Activated CD8-positive, alpha-beta memory T cell treated with anti-CD3 and anti-CD28 coated beads, Interleukin-2, amount 50 U/mL, for 24 hours (primary cell): ENCODE measurements at regions not wholly inside any gene's neighbourhood (a gene's known extent, or its start where the extent isn't known, plus 50 kb on each side); places are given as distances from the start of the nearest gene placed in this dataset.

Experiments used
- DNase-seq: peaks from one replicate; pipeline ENCODE4 v3.0.0-alpha.2; 2020; ENCODE audit errors: extremely low read depth

DNA sequence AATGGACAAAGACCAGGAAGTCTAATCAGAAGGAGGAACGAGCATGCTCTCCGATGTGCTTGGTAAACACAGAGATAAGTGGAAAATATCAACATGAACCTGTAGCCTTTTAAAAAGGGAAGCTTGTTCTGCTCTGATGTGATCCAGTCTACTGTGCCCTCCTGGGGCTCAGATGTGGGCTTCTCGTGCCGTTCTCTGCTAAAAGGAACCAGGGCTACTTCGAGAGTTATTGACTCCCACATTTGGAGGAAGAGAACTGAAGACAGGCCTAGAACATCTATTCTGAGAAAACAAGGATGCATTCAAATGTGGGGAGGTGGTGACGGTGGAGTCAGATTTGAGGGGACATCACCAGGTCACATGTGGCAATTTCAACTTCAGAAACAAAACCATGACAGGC is 325.4 kb downstream of the GLRX3 start:
- DNase-seq, result no peak

DNA sequence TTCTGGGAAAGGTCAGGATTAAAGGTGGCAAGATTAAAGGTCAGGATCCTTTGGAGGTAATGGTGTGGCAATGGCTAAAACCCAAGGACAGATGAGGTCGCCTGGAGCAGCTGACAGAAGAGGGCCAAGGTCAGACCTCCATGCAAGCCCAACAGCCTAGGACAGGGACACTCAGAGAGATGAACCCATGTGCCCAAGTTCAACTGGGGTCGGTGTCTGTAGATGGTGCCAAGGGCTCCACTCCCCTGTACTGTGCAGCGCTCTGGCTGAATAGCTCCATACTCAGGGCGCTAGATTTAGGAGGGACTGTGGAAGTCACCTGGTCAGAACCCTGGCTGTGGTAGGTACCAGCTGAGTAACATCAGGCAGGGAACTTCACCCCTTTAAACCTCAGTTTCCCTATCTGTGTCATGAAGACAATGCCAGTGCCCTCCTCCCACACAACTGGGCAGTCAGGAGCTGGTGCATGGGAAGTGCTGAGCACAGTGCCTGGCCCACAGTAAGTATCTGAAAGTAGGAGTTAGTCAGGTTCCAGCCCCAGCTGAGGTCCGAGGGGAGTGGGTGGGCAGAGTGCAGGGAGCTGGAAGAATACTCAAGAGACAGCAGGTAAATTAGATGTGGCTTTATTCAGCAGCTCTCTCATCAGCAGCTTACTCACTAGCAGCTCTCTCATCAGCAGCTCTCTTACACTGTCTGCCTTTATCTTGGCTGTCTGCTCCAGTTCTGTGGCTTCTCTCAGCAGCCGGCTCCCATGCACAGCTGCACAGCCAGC is 327.1 kb downstream of the GLRX3 start:
- no peak for DNase-seq

DNA sequence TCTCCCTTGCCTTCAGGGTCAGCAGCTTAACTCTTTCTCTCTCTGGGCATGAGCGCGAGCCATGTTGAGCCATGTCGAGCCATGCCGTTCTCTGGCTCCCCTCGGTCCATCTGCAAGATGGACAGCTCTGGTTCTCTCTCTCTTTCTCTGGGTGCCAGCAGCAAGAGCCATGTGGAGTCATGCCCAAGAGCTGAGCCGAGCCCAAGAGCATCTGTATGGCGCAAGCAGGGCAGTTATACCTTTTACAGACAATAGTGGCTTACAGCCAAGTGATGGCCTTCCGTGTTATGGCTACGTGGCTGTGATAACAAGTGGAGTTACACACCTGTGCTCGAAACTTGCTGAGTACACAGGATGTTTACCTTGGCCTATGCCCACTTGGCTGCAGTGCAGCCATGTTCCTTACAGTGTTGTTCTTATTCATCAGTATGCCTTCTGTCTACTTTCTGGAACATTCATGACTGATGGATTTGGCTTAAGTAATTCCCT is 327.7 kb downstream of the GLRX3 start:
- DNase-seq, result no peak

DNA sequence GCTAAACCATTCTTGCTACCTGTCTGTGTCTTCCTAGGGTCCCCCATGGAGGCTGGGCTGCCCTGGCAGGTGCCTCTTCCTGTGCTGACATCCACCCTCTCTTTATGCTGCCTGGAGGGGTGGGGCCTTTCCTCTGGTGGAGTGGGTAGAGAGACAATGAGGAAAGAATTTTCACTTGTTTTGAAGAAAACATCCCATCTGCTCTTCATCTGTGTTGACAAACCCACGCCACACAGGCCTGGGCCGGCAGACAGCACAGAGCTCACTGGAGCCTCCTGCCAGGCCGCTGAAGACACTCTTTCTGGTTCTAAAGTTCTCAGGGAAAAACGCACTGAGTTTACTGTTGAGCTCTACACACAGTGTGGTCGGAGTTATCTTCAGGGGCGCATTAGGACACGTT is 328.2 kb downstream of the GLRX3 start:
- no peak for DNase-seq

DNA sequence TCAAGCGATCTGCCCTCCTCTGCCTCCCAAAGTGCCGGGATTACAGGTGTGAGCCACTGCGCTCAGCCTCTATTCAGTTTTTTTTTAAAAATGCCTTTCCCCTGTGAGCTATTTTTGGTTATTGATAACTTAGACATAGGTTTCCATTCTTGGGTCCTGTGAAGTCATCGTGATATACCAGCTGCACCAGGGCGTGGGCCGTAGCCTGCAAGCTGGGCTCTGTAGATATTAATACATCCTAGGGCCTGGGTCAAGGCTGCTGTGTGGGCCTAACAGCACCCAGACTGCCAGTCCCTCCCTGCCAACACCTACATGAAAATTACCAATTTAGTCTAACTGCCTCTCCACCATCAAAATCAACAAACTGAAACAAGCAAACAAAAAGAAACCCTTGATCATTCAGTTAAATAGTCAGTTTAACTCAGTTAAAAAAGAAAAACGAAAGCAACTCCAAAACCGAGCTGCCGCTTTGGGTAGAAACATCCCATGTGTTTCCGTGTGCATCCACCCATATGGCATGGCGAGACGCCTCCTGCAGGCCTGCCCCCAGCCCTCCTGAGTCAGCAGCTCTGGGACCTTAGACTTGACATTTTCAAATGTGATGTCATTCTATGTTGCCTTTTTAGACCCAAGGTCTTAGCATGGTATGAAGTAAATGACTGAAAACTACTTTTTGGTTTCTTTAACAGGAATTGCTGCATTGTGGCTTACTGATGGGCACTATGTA is 330.2 kb downstream of the GLRX3 start:
- no peak for DNase-seq

DNA sequence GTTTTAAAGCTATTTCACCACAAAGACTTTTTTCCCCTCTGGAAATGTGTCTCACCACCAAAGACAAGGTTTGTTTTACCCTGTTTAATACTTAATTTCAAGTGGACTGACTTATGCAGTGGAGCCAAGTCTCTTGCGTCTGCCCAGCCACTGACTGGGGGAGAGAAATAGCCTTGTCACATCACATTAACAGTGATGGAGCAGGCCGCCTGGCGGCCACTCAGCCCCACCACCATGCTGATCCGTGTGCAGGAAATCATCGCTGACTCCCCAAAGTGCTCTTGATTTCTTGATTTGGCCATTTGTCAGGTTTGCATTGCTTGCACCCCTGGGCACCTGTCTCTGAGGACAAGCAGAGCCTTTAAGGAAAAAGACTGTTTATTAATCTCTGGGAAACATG is 334.1 kb downstream of the GLRX3 start:
- DNase-seq, result no peak

DNA sequence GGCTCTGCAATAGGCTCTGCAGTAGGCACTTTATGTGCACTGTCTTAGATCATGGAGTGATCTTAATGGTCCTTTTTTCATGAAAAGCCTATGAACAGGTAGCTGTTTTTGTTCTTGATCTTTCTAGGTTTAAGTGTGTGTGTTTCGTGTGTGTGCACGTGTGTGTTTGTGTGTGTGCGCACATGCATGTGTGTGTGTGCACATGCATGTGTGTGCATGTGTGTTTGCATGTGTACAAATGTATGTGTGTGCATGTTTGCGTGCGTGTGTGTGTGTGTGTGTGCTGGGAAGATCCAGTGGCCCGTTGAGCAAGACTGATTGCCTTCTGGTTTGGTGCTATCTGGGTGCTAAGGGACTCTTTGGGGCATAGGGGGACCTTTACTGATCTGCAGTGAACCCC is 334.8 kb downstream of the GLRX3 start:
- no peak for DNase-seq

DNA sequence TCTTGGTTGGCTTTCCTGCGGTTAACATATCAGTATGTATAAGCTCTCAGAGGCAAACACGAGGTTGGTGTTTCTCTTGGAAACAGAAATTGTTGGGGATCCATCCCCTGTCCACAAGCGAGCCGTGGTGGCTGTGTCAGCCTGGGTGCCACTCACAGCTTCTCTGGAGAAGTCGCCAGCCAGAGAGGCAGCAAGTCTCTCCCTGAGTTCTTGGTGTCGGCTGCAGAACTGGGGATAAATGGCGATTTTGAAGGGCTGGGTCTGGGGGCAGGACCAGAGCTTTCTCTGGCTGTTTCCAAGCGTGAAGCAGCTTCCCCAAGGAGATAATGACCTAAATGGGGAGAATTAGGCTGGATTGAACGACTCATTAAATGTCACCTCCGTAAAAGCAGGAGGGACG is 335.3 kb downstream of the GLRX3 start:
- DNase-seq, result no peak

DNA sequence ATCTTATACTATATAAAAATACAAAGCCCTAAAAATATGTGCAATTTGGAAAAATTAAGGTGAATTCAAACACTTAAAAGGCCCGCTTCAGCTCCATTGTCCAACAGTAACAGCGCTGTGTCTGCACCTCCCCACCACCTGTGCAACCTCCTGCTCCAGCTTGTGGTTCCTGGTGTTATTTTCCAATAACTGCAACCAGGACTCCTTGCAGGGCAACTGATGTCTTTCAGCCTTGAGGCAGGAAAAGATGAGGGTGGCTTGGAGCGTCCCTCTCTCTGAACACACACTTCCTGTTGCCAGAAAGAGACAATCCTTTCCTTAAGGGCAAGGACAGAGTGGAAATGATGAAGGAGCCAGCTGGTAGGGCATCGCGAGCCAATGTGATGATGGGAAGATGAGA is 336.0 kb downstream of the GLRX3 start:
- DNase-seq, result no peak

DNA sequence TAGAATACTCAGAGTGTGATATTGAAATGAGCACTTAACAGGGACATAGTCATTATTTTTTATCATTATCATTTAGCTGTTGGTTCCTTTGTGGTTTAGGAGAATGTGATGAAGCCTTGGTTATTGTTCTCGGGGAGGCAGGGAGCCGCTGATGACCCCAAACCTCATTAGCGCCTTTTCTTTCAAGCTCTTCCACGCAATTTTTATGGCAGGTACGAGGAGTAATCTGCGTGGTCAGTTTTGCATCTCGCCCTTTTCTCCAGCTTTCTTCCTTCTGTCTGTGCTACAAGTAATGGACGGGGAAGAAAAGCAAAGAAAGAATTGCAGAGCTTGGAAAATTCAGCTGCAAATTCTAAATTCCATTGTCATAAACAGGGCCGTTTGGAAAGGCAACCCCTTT is 338.4 kb downstream of the GLRX3 start:
- no peak for DNase-seq

DNA sequence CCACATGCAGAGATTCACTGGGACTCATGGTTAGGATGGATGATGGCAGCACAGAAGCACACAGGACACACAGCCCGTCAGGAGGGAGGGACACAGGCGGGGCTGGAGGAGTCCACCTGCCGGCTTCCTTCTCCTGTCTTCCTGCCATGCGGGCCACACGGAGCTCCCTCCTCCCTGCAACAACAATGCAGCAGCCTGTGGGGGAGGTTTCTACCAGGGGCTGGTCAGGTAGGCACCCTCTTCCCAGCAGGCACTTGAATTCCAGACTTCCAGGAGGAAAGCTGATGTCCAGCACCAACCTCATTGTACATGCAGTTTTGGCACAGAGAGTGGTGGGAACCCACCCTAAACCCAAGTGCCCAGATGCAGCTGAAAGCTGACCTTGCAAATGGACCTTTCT is 341.2 kb downstream of the GLRX3 start:
- DNase-seq, result no peak

DNA sequence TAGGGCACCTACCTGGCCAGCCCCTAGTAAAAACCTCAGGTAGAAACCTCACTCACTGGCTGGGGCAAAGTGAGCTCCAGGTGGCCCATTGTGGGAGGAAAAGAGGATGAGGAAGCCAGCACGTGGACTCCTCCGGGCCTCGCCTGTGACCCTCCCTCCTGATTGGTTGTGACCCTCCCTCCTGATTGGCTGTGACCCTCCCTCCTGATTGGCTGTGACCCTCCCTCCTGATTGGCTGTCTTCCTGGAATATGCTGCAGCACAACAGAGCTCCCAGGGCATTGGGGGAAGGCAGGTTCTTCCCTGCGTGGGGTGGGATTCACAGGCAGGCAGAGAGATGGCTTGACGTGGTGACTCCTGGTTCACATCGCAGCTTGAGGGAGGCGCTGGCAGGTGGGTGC is 343.0 kb downstream of the GLRX3 start:
- no peak for DNase-seq

DNA sequence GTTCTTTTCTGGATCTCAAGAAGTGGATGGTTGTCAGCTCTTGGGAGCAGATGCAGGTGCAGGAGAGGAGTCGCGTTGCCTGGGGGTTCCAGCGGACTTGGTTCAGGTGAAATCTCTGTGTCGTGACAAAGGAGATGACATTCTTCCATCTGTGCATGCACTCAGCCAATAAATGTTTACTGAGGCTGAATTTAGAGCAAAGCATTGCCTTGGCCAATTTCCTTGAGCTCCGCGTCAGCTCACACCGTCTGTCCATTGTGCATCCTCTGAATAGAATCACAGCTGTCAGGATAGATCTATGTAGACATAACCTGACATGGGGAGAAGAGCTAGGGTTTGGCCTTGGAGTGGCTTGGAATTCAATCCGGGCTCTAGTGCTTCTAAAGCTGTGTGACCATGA is 343.7 kb downstream of the GLRX3 start:
- DNase-seq, result no peak

DNA sequence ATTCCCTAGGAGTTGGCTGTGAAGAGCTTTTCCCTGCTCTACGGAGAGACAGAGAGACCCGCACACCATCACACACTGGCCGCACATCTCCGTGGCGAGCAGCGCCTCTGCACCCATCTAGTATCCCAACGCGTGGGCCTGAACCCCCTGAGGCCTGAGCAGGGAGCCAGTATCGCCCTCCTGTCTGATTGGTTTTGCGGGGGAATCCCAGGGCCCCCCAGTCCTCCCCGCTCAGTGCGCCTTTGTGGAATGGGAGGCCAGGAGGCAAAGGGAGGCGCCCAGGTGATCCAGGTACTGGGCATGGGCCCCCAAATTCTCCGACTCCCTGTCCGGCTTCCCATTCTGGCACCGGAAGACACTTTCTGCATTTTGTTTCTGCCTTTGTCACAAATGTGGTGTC is 344.3 kb downstream of the GLRX3 start:
- no peak for DNase-seq

DNA sequence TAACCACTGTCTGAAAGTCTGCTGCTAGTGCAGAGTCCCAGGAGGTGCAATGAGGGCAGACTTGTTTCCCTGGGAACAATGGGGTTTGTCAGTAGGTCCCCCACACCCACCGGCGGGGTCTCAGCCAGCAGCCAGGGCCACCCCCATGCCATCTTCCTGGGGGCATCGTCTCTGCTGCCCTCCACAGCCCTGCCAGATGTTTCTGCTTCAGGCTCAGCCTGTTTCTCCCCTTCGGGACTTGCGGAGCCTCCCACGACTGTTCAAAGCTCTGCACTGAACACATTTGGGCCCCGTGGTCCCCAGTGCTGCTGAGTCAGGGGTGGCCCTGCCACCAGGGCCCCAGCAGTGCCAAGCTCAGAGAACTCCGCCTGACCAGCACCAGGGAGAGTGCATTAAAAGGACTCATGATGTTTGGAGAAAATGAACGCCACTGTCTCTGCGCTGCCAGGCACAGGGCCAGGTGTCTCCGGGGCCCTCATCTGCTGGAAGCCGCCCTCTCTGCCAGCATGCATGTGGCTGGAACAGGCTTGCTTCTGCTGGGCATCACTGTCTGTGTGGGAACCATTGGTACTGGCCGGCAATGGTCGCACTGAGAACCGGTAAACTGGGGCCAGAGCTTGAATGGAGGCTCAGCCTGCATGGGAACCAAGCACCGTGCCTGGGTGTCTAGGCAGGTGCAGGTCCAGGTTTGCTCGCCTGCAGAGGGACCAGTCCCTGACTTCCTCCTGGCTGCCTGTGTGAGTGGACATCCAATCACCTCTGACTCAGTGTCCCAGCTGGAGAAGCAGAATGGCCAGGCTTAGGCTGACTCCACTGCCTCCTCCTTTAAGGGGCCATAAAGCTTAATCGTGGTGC is 345.1 kb downstream of the GLRX3 start:
- no peak for DNase-seq

DNA sequence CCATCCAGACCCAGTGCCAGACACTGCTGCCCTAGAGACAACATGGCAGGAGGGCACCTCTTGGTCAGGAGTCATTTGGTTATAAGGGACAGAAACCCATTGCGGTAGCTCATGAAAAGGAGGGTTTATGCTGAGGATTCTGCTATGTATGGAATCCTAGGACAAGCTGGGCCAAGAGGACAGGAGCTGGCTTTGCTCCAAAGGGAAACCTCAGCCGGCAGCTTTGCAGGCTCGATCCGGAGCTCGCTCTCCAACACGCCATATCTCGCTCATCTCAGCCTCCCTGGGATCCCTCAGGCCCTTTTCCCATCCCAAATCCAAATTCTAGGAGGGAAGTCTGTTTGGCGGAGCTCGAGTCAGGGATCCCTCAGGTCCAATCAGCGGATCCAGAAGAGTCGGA is 345.7 kb downstream of the GLRX3 start:
- no peak for DNase-seq

DNA sequence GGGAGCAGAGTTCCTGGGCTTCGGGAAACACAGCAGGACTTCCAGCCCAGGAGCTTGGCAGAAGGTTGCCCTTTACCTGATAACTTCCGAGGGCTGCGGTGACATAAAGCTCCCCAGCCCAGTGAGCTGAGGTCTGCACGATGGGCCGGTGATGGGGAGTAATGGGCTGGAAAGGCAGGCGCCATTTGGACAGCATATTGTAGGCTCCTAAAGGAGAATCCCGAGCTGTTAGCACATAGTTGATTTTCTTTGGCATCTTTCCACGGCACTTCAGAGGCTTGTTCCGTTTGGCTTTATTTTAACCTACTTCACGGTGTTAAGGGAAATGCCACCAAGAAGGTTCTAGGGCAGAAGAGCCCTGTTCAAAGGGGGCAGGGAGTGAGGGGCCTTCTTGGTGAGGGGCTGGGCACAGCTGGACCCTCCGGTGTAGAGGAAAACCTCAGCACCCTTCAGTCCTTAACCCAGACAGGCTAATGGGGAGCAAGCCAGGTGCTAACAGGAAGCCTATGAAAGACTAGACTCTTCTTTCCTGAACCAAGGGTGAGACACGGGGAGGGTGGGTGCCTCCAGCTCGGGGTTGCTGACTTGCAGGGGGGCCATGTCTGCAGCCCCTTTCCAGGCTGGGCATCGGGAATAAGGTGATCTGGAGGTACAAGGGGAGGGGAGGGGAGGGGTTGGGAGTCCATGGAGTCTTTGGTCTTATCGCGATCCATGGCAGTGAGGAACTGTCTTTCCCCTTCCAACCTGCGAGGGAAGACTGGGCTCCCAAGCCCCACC is 347.7 kb downstream of the GLRX3 start:
- no peak for DNase-seq

DNA sequence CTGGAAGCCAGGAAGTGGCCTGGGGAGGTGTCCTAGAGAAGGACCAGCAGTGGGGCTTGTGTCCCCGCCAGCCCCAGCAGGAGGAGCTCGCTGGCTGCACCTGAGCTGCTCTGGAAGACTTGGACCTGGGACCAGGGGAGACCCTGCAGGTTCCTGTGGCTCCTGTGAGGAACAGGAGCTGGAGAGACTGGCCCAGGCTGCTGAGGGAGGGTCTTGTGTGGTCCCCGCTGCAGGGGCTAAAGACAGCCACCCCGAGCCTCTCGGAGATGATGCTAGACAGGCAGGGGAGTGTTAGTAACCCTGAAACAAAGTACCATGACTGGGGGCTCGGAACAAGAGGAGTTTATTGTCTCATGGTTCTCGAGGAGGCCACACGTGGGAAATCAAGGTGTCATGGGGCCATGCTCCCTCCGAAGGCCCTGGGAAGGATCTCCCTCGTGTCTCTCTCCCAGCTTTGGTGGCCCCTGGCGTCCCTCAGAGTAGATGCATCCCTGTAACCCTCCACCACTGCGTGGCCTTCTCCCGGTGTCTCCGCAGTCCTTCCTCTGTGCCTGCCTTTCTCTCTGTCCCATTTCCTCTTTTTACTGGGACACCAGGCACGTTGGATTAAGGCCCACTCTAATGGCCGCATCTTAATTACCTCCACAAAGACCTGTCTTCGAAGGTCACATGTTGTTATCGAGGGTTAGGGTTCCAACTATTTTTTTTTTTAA is 348.4 kb downstream of the GLRX3 start:
- no peak for DNase-seq

DNA sequence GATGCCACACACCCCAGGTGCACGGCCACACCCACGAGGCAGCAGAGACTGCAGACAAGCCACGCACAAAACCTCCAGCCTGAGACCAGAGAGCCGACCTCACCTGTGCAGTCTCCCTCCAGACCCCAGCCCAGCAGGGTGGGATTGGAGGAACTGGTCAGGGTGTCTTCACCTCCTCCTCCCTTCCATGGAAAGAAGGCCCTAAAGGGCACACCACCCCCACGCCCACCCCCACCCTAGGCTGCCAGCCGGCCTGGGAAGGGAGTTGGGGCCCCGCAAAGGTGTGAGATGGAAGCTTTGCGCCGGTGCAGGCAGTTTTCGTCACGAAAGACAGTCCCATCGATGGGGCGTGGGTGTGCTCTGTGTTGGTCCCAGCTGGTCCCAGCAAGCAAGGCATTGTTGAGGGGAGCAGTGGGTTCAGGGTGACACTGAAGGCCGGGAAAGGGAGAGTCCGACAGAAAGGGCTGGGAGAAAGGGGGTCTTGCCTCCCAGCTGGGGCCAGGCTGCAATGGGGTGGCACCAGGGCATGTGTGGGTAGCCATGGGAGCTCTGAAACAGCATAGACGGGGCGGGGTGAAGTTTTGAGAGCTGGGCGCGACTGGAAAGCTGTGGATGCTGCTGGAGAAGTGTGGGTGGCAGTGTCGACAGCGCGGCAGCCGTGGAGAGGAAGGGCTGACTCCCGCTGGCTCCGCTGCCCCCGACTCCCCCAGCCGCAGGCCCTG is 349.2 kb downstream of the GLRX3 start:
- DNase-seq, result no peak
